ENCODE measurements at regions not wholly inside any gene's neighbourhood (a gene's known extent, or its start where the extent isn't known, plus 50 kb on each side); places are given as distances from the start of the nearest gene placed in this dataset.
A peak's percentile ranks its signal among the peaks of the same experiment; 100 is the strongest.

DNA sequence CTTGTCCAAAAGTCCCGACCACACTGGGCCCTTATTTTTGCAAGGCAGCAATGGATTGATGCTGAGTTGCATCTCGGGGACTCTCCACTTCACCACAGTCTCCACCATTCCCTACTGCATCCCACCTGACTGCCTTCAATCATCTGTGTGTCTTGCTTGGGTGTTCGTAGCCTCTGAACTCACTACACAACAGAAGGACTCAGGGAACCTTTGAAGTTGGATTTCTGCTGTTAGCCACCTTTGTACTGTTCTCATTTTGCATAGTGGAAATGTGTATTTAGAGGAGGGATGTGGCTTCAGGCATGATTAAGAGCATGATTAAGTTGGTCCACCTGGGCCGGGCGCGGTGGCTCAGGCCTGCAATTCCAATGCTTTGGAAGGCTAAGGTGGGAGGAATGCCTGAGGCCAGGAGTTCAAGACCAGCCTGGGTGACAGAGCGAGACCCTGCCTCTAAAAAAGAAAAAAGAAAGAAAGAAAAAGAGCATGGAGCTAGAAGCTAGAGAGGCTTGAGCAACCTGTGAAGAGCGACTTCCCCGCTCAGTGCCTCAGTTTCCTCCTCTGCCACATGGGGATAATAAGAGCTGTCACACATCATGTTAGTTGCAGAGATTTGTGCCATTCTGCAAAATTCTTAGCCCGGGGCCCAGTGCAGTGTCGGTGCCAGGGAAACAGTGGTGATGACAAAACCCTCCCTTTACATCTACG is 121.3 kb upstream of the PTPN1 start:
- Histone ChIP-seq H3K27ac (ENCODE audit: low read depth, low read length) (no peak overlapping the region), H3K4ac (ENCODE audit: low read depth, low read length) (no peak overlapping the region), H3K4me2 (ENCODE audit: low read length) (no peak overlapping the region), H3K14ac (ENCODE audit: low read length) (no peak overlapping the region), H3K9me3 (ENCODE audit: insufficient read depth, low read depth, low read length) (no peaks in the 10 kb centered on the region), H3K36me3 (ENCODE audit: control insufficient read depth in 1 of 2, insufficient read depth in 2 of 2, low read length in 2 of 2) (no peaks in the 10 kb centered on the region), H3K79me2 (ENCODE audit: control insufficient read depth, insufficient read depth, low read length, poor library complexity) (no peaks in the 10 kb centered on the region), H4K12ac (ENCODE audit: low read depth, low read length) (no peak overlapping the region), H2AFZ (ENCODE audit: insufficient read depth, low read length, poor library complexity) (no peak overlapping the region), H3K79me1 (ENCODE audit: low read length) (no peaks in the 10 kb centered on the region), H3K27me3 (ENCODE audit: insufficient read depth, low read length) (no peaks in the 10 kb centered on the region), H3K18ac (ENCODE audit: low read length) (no peak overlapping the region), H3K9ac (ENCODE audit: low read length) (no peak overlapping the region), H3K4me1 (ENCODE audit: control insufficient read depth in 1 of 2, insufficient read depth in 2 of 2, low read length in 2 of 2) (peaks cover 0 to 2% of the 10 kb centered on the region in 2 experiments), H4K8ac (ENCODE audit: low read depth, low read length) (no peak overlapping the region), H2AK5ac (ENCODE audit: low read length) (no peak overlapping the region), H3K4me3 (ENCODE audit: low read depth, low read length) (no peak overlapping the region), H4K91ac (ENCODE audit: low read depth, low read length) (no peak overlapping the region), H2BK120ac (ENCODE audit: insufficient read depth, low read length, poor library complexity) (no peak overlapping the region), H3K23ac (ENCODE audit: low read length) (no peak overlapping the region), H2BK5ac (ENCODE audit: low read depth, low read length, poor library complexity) (no peak overlapping the region), H2BK12ac (ENCODE audit: low read length) (no peak overlapping the region)
- no CpG with 5 or more reads among the region's 12 CpGs for WGBS (ENCODE audit: extremely low coverage, insufficient coverage, insufficient read length)
- no peak for DNase-seq

DNA sequence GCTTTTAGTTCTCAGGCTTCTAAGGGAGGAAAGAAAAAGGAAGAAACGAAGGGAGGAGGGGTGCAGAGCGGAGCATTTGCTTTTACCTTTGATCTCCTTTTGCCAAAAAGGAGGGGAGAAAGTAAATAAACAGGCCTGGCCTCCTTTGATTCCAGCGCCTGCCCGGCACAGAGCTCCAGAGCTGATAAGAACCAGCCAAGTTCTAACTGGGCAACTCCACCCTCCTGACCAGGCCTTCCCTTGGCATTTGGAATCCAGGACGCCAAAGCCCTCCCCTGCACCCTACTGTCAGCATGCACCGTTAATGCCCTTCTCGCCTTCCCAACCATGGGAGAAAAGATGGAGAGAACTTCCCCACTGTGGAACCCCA is 120.8 kb upstream of the PTPN1 start:
- Histone ChIP-seq H3K4me3 (ENCODE audit: low read depth, low read length) (no peak overlapping the region), H2AFZ (ENCODE audit: insufficient read depth, low read length, poor library complexity) (no peak overlapping the region), H2AK5ac (ENCODE audit: low read length) (no peak overlapping the region), H3K9me3 (ENCODE audit: insufficient read depth, low read depth, low read length) (no peaks in the 10 kb centered on the region), H4K91ac (ENCODE audit: low read depth, low read length) (no peak overlapping the region), H3K4me1 (ENCODE audit: control insufficient read depth in 1 of 2, insufficient read depth in 2 of 2, low read length in 2 of 2) (peaks cover 0 to 2% of the 10 kb centered on the region in 2 experiments), H2BK5ac (ENCODE audit: low read depth, low read length, poor library complexity) (no peak overlapping the region), H3K36me3 (ENCODE audit: control insufficient read depth in 1 of 2, insufficient read depth in 2 of 2, low read length in 2 of 2) (no peaks in the 10 kb centered on the region), H3K14ac (ENCODE audit: low read length) (no peak overlapping the region), H3K79me1 (ENCODE audit: low read length) (no peaks in the 10 kb centered on the region), H3K9ac (ENCODE audit: low read length) (no peak overlapping the region), H4K8ac (ENCODE audit: low read depth, low read length) (no peak overlapping the region), H2BK120ac (ENCODE audit: insufficient read depth, low read length, poor library complexity) (no peak overlapping the region), H3K27me3 (ENCODE audit: insufficient read depth, low read length) (no peaks in the 10 kb centered on the region), H3K18ac (ENCODE audit: low read length) (no peak overlapping the region), H3K4ac (ENCODE audit: low read depth, low read length) (no peak overlapping the region), H3K4me2 (ENCODE audit: low read length) (no peak overlapping the region), H3K27ac (ENCODE audit: low read depth, low read length) (no peak overlapping the region), H4K12ac (ENCODE audit: low read depth, low read length) (no peak overlapping the region), H3K23ac (ENCODE audit: low read length) (no peak overlapping the region), H2BK12ac (ENCODE audit: low read length) (no peak overlapping the region), H3K79me2 (ENCODE audit: control insufficient read depth, insufficient read depth, low read length, poor library complexity) (no peaks in the 10 kb centered on the region)
- DNase-seq: no peak
- no CpG with 5 or more reads among the region's 7 CpGs for WGBS (ENCODE audit: extremely low coverage, insufficient coverage, insufficient read length)

GRCh38 chr20:50389808-50390684 is 120.1 kb upstream of the PTPN1 start:
- H3K79me2 ChIP-seq (ENCODE audit: control insufficient read depth, insufficient read depth, low read length, poor library complexity): no peaks in the 10 kb centered on the region
- H2AK5ac ChIP-seq (ENCODE audit: low read length): no peak overlapping the region
- no peak overlapping the region for H3K14ac ChIP-seq (ENCODE audit: low read length)
- H2AFZ ChIP-seq (ENCODE audit: insufficient read depth, low read length, poor library complexity): no peak overlapping the region
- H3K79me1 ChIP-seq (ENCODE audit: low read length): no peaks in the 10 kb centered on the region
- H4K8ac ChIP-seq (ENCODE audit: low read depth, low read length): no peak overlapping the region
- H4K12ac ChIP-seq (ENCODE audit: low read depth, low read length): no peak overlapping the region
- no CpG with 5 or more reads among the region's 14 CpGs for WGBS (ENCODE audit: extremely low coverage, insufficient coverage, insufficient read length)
- H3K4ac ChIP-seq (ENCODE audit: low read depth, low read length): no peak overlapping the region
- H3K4me3 ChIP-seq (ENCODE audit: low read depth, low read length): no peak overlapping the region
- no peak overlapping the region for H3K23ac ChIP-seq (ENCODE audit: low read length)
- H3K27ac ChIP-seq (ENCODE audit: low read depth, low read length): no peak overlapping the region
- no peak overlapping the region for H2BK120ac ChIP-seq (ENCODE audit: insufficient read depth, low read length, poor library complexity)
- H3K36me3 ChIP-seq (ENCODE audit: control insufficient read depth in 1 of 2, insufficient read depth in 2 of 2, low read length in 2 of 2): no peaks in the 10 kb centered on the region
- no peak overlapping the region for H3K4me2 ChIP-seq (ENCODE audit: low read length)
- H4K91ac ChIP-seq (ENCODE audit: low read depth, low read length): no peak overlapping the region
- no peak for DNase-seq
- H3K9me3 ChIP-seq (ENCODE audit: insufficient read depth, low read depth, low read length): no peaks in the 10 kb centered on the region
- no peaks in the 10 kb centered on the region for H3K27me3 ChIP-seq (ENCODE audit: insufficient read depth, low read length)
- H2BK5ac ChIP-seq (ENCODE audit: low read depth, low read length, poor library complexity): no peak overlapping the region
- H3K18ac ChIP-seq (ENCODE audit: low read length): no peak overlapping the region
- H3K9ac ChIP-seq (ENCODE audit: low read length): no peak overlapping the region
- H2BK12ac ChIP-seq (ENCODE audit: low read length): no peak overlapping the region
- peaks cover 0 to 2% of the 10 kb centered on the region in 2 experiments for H3K4me1 ChIP-seq (ENCODE audit: control insufficient read depth in 1 of 2, insufficient read depth in 2 of 2, low read length in 2 of 2)

DNA sequence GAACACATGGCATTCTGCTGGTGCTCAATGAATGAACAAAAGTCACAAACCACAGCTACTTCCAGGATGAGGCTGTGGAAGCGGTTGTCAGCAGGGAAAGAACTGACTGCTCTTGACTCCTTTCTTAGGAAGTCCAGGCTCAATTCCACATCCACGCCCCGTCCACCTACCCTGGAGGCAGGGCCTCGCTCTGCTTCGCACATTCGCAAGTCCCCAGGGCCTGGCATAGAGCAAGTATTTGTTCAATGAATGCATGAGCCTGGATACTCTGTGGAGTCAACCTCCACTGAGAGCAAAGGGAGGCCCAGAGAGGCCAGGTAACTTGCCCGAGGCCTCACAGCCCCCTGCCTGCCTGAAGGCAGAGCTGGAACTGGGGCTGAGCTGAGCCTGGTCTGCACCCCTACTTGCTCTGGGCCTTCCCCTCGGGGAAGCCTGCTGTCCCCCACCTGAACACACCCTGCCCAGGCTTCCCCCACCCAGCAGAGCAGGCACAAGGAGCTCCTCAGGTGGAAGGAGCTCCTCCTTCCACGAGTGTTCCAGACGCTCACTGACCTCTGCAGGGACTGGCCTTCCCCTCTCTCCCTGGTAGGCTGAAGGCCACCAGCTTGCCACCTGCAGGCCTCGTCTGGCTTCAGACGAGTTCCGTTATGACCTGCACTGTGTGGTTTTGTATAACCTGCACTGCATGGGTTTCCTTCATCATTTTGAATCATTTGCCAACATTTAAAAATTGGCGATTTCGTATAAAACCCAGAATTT is 119.3 kb upstream of the PTPN1 start:
- Histone ChIP-seq H3K4me1 (ENCODE audit: control insufficient read depth in 1 of 2, insufficient read depth in 2 of 2, low read length in 2 of 2) (peaks cover 0 to 2% of the 10 kb centered on the region in 2 experiments), H3K9me3 (ENCODE audit: insufficient read depth, low read depth, low read length) (no peaks in the 10 kb centered on the region), H4K12ac (ENCODE audit: low read depth, low read length) (no peak overlapping the region), H3K27ac (ENCODE audit: low read depth, low read length) (no peak overlapping the region), H3K27me3 (ENCODE audit: insufficient read depth, low read length) (no peaks in the 10 kb centered on the region), H3K36me3 (ENCODE audit: control insufficient read depth in 1 of 2, insufficient read depth in 2 of 2, low read length in 2 of 2) (no peaks in the 10 kb centered on the region), H3K79me2 (ENCODE audit: control insufficient read depth, insufficient read depth, low read length, poor library complexity) (no peaks in the 10 kb centered on the region), H2AK5ac (ENCODE audit: low read length) (no peak overlapping the region), H3K79me1 (ENCODE audit: low read length) (no peaks in the 10 kb centered on the region), H2BK120ac (ENCODE audit: insufficient read depth, low read length, poor library complexity) (no peak overlapping the region), H3K23ac (ENCODE audit: low read length) (no peak overlapping the region), H3K4me3 (ENCODE audit: low read depth, low read length) (no peak overlapping the region), H3K9ac (ENCODE audit: low read length) (no peak overlapping the region), H4K8ac (ENCODE audit: low read depth, low read length) (no peak overlapping the region), H4K91ac (ENCODE audit: low read depth, low read length) (no peak overlapping the region), H3K14ac (ENCODE audit: low read length) (no peak overlapping the region), H3K4me2 (ENCODE audit: low read length) (no peak overlapping the region), H3K4ac (ENCODE audit: low read depth, low read length) (no peak overlapping the region), H2BK5ac (ENCODE audit: low read depth, low read length, poor library complexity) (no peak overlapping the region), H3K18ac (ENCODE audit: low read length) (no peak overlapping the region), H2BK12ac (ENCODE audit: low read length) (peak overlapping the region; percentile 12), H2AFZ (ENCODE audit: insufficient read depth, low read length, poor library complexity) (no peak overlapping the region)
- DNase-seq: no peak
- WGBS (ENCODE audit: extremely low coverage, insufficient coverage, insufficient read length): no CpG with 5 or more reads among the region's 15 CpGs
